ENCODE measurements at regions not wholly inside any gene's neighbourhood (a gene's known extent, or its start where the extent isn't known, plus 50 kb on each side); places are given as distances from the start of the nearest gene placed in this dataset.
"Not testable (repeated sequence)": the region's sequence is repeated elsewhere in the genome, so short reads cannot be mapped to it uniquely, and the experiment has no call there.

- DNase-seq (ENCODE audit: low read depth, low spot score): no peak
Measured at GRCh38 chr7:113392841-113393540, 274.6 kb upstream of the SMIM30 start.

DNA sequence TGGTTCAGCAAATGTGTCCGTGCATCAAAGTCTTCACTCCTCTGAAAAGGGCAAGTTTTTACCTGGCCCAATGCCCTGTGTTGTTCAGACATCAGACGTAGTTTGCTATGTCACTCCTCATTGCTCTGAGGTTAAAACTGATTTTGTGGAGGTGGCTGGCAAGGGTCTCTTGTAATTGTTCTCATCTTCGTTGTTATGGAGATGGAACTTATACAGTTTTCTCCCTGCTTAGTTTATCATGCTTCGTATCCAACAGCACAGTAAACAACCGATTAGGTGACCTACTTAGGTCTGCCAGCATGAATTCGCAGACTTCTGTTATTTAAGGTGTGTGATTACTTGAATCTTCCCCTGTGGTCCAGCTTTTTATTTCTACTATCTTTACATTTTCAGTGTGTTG is 274.1 kb upstream of the SMIM30 start:
- no peak for DNase-seq (ENCODE audit: low read depth, low spot score)

DNA sequence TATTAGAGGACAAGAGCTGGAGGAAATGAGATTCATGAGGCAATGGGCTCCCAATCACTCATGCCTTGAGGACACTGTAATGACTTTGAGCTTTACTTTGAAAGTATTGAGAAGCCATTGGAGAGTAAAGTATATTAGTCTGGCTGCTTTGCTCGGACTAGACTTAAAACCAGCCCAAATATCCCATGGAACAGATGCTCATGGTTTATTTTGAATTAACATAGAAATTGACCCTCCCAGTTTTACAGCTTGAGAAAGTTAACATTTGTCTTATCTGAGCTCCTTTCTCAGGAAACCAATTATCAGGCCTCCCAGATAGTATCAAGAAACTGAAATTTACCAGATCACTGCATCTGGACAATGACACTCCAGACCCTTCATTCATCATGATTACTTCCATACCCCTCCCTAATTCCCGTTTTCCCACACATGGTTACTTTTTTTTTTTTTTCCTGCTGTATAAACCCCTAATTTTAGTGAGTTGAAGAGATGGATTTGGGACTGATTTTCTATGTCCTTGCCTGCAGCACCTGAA is 270.8 kb upstream of the SMIM30 start:
- DNase-seq (ENCODE audit: low read depth, low spot score): no peak

- no peak for DNase-seq (ENCODE audit: low read depth, low spot score)
Measured at GRCh38 chr7:113383638-113384037, 265.3 kb upstream of the SMIM30 start.

DNA sequence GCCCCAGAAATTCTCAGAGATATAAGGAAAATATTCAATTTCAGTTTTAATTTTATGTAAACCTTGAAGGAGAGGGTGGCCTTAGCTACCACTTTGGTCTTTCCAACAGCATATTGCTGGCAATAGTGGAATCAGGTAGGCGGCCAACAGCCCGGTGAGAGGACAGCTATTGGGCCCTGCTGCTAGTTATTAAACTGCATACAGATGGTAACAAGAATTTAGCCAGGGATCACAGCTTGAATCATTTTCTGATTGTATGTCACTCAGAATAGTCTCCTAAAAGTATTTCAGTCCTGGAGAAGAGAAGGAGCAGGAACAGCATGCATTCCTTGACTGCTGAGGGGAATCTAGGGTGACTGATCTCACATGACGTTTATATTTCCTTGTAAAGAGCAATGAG is 261.4 kb upstream of the SMIM30 start:
- no peak for DNase-seq (ENCODE audit: low read depth, low spot score)

- DNase-seq (ENCODE audit: low read depth, low spot score): no peak
Measured at GRCh38 chr7:113374955-113375354, 256.6 kb upstream of the SMIM30 start.

GRCh38 chr7:113373863-113374262 is 255.5 kb upstream of the SMIM30 start:
- DNase-seq (ENCODE audit: low read depth, low spot score): no peak

- no peak for DNase-seq (ENCODE audit: low read depth, low spot score)
Measured at GRCh38 chr7:113371416-113372043, 253.2 kb upstream of the SMIM30 start.

DNA sequence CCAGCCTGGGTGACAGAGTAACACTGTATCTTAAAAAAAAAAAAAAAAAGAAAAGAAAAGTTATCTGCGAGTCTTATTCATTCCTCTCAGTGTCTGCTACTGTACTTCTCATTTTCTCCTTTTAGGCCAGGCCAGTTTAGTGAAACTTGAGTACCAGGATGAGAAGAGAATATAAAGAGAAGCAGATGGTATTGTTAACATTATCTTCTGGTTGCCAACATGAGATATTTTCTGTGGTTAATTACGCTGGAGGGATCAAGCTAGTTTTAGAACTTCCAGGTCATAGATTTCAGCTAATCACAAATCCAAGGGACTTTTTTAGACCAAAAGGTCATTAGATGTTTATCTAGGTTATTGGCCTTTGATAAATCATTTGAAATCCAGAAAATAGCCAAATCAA is 252.6 kb upstream of the SMIM30 start:
- no peak for DNase-seq (ENCODE audit: low read depth, low spot score)

DNA sequence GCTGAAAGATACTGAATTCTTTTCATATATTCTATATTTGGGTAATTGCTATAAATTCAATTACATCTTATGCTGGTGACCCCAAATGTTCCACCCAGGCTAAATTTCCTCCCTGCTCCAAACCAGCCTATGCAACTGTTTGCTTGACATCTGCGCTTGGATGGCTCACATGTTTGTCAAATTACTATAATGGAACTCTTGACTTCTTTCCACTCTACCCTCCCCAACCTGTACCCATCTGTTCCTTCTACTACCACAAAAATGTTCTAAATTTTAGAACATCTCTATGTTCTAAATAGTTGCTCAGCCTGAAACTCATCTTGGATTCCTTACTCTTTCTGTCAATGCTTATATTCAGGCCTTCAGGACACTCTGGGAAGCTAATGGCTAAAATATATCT is 249.9 kb upstream of the SMIM30 start:
- no peak for DNase-seq (ENCODE audit: low read depth, low spot score)

DNA sequence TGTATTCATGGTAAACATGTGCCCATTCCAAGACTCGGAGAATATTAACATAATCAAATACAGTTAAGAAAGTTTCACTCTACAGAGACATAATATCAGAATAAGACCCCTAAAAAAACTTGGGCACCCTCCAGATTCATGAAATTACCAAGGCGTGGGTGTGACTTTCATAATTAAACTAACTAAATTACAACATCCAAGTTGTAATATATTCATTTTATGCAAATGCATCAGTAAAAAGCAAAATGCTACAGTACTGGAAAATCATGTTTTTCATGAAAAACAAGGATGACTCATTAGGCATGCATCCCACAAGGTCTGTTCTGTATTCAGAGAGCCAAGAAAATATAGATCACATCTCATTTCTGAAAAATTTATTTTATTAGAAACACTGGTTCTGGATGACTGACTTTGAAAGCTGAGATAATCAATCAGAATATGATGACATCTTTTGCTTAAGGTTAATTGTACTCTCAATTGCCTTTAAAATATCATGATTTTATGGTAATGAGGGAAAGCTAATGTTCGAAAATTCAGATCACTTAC is 248.8 kb upstream of the SMIM30 start:
- no peak for DNase-seq (ENCODE audit: low read depth, low spot score)

- no peak for DNase-seq (ENCODE audit: low read depth, low spot score)
Measured at GRCh38 chr7:113366122-113366521, 247.8 kb upstream of the SMIM30 start.

GRCh38 chr7:113349339-113349738 is 231.0 kb upstream of the SMIM30 start:
- DNase-seq (ENCODE audit: low read depth, low spot score): no peak

- no peak for DNase-seq (ENCODE audit: low read depth, low spot score)
Measured at GRCh38 chr7:113339661-113340060, 221.3 kb upstream of the SMIM30 start.

- no peak for DNase-seq (ENCODE audit: low read depth, low spot score)
Measured at GRCh38 chr7:113338071-113338696, 219.8 kb upstream of the SMIM30 start.

DNA sequence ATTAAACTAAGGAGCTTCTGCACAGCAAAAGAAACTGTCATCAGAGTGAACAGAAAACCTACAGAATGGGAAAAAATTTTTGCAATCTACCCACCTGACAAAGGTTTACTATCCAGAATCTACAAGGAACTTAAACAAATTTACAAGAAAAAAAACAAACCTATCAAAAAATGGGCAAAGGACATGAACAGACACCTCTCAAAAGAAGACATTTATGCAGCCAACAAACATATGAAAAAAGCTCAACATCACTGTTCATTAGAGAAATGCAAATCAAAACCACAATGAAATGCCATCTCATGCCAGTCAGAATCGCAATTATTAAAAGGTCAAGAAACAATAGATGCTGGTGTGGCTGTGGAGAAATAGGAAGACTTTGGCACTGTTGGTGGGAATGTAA is 218.5 kb upstream of the SMIM30 start:
- DNase-seq (ENCODE audit: low read depth, low spot score): not testable (repeated sequence)

DNA sequence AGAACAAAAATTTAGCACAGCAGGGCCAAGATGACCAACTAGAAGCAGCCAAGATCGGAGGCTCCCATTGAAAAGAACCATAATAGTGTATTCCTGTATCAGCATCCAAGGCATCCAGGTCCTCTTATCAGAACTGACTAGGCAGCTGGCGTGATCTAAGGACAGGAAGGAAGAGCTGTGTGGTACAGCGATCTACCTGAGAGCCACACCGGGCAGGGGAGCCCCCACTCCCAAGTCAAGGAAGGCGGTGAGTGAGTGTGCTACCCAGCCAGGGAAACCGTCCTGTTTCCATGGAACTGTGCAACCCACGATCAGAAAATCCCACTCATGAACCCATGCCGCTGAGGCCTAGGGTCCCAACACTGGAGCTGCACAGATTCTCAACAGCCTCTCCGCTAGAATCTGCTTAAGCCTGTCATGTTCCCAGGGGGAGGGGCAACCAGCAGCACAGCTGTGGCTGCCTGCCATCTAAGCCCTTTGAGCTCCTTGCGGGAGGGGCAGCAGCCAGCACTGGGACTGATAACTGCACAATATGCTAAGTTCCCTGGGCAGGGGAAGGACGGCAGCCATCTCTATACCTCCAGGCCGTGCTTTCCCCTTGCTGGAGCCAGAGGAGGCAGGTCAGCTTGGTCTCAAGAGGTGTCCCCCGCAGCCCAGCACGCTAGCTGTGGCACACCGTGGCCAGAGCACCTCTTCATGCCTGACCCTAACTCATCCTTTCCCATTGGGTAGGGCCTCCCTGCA is 213.0 kb upstream of the SMIM30 start:
- DNase-seq (ENCODE audit: low read depth, low spot score): no peak

DNA sequence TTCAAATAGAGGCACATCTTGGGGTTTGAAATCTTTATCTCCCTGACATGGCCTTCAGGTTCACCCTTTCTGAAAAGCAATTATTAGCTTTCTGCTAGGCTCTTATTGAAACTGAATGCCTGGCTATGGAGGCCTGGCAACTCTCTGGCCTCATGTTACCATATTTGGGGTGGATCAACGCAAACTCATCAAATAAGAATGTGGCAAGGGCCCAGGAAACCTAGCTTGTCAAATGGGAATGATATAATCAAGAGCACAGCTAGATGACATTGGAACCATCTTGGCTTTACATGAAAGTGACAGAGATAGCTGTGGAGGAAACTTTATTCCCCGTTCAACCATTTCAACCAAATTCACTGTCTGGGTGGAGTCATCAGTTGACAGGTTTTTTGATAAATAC is 202.8 kb upstream of the SMIM30 start:
- no peak for DNase-seq (ENCODE audit: low read depth, low spot score)

DNA sequence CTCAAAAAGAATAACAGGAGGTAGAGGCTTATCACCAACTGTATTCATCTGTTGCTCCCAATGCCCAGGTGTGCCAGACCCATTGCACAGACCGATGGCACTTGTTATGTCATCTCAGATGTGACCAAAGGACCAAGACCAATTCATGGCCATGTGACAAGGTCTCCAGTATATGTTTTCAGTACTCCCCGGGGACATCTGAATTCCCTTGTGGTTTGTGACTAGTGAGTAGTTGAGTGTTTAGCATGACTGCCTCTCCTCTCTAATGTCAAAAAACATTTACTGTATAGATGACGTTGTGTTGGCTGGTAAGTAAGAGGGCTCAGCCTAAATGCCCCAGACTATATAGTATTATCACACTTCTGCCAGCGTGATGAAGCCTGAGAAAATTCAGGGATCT is 202.1 kb upstream of the SMIM30 start:
- DNase-seq (ENCODE audit: low read depth, low spot score): no peak

GRCh38 chr7:113314594-113314993 is 196.2 kb upstream of the SMIM30 start:
- DNase-seq (ENCODE audit: low read depth, low spot score): no peak

- DNase-seq (ENCODE audit: low read depth, low spot score): no peak
Measured at GRCh38 chr7:113308399-113308798, 190.0 kb upstream of the SMIM30 start.

- DNase-seq (ENCODE audit: low read depth, low spot score): no peak
Measured at GRCh38 chr7:113307147-113307546, 188.8 kb upstream of the SMIM30 start.

All from smooth muscle cell of the brain vasculature (primary cell).